ENCODE measurements at regions not wholly inside any gene's neighbourhood (a gene's known extent, or its start where the extent isn't known, plus 50 kb on each side); places are given as distances from the start of the nearest gene placed in this dataset.
"Not testable (repeated sequence)": the region's sequence is repeated elsewhere in the genome, so short reads cannot be mapped to it uniquely, and the experiment has no call there.

GRCh38 chr3:33957176-33957575, 158.7 kb downstream of the PDCD6IP start:
- WGBS, 2 donors, result 57 to 94% methylated on average over 5 of the region's 5 CpGs
- Histone ChIP-seq H3K9me3 (no peaks in the 10 kb centered on the region), H3K36me3 (no peaks in the 10 kb centered on the region), H3K4me1 (no peaks in the 10 kb centered on the region), H3K27me3 (no peaks in the 10 kb centered on the region), H3K4me3 (replicated peaks in 1 of 3) (no peak overlapping the region), H3K27ac (no peak overlapping the region)
- no peak for DNase-seq
- intact Hi-C loops (cut with DNase I), result no loop called here
- TF ChIP-seq POLR2A (IDR thresholded peaks at IDR 0.05) (no peak), CTCF (IDR thresholded peaks at IDR 0.05) (no peak)

- Histone ChIP-seq H3K9me3 (no peaks in the 10 kb centered on the region), H3K27me3 (no peaks in the 10 kb centered on the region), H3K4me3 (replicated peaks in 1 of 3) (no peak overlapping the region), H3K36me3 (no peaks in the 10 kb centered on the region), H3K27ac (no peak overlapping the region), H3K4me1 (no peaks in the 10 kb centered on the region)
- DNase-seq, result no peak
- intact Hi-C loops (cut with DNase I), result no loop called here
- TF ChIP-seq CTCF (IDR thresholded peaks at IDR 0.05) (no peak), POLR2A (IDR thresholded peaks at IDR 0.05) (no peak)
- WGBS, 2 donors, result 73 to 81% methylated on average over 1 of the region's 1 CpG
Measured at GRCh38 chr3:33958661-33959060, 160.2 kb downstream of the PDCD6IP start.

- intact Hi-C loops (cut with DNase I), result no loop called here
- DNase-seq, result no peak
- WGBS, 2 donors, result 82 to 96% methylated on average over 2 to 3 of the region's 3 CpGs
Measured at GRCh38 chr3:33962396-33962795, 164.0 kb downstream of the PDCD6IP start.

GRCh38 chr3:33970180-33970579, 171.8 kb downstream of the PDCD6IP start:
- intact Hi-C loops (cut with DNase I); H3K4me1 ChIP-seq; H3K27ac ChIP-seq; H3K27me3 ChIP-seq; H3K9me3 ChIP-seq; H3K4me3 ChIP-seq (replicated peaks in 1 of 3); H3K36me3 ChIP-seq; DNase-seq: not testable (repeated sequence)
- WGBS, 2 donors, result 89 to 90% methylated on average over 7 of the region's 7 CpGs

More at GRCh38 chr3:33962396-33962795, 164.0 kb downstream of the PDCD6IP start:
- TF ChIP-seq POLR2A (IDR thresholded peaks at IDR 0.05), result no peak
- no peak for TF ChIP-seq CTCF (IDR thresholded peaks at IDR 0.05)
- H3K36me3 ChIP-seq, result no peaks in the 10 kb centered on the region
- H3K4me1 ChIP-seq, result no peaks in the 10 kb centered on the region
- no peaks in the 10 kb centered on the region for H3K9me3 ChIP-seq
- no peaks in the 10 kb centered on the region for H3K27me3 ChIP-seq
- no peak overlapping the region for H3K4me3 ChIP-seq (replicated peaks in 1 of 3)
- no peak overlapping the region for H3K27ac ChIP-seq

GRCh38 chr3:33971055-33971454, 172.6 kb downstream of the PDCD6IP start:
- 94 to 100% methylated on average over 1 of the region's 1 CpG for WGBS, 2 donors
- intact Hi-C loops (cut with DNase I), result no loop called here
- no peak for DNase-seq
- H3K4me3 ChIP-seq (replicated peaks in 1 of 3), result no peak overlapping the region
- H3K27me3 ChIP-seq, result no peaks in the 10 kb centered on the region
- H3K4me1 ChIP-seq, result no peaks in the 10 kb centered on the region
- H3K36me3 ChIP-seq, result no peaks in the 10 kb centered on the region
- no peak overlapping the region for H3K27ac ChIP-seq
- TF ChIP-seq POLR2A (IDR thresholded peaks at IDR 0.05) (no peak), CTCF (IDR thresholded peaks at IDR 0.05) (no peak)
- H3K9me3 ChIP-seq, result no peaks in the 10 kb centered on the region

- intact Hi-C loops (cut with DNase I), result no loop called here
- H3K27me3 ChIP-seq, result no peaks in the 10 kb centered on the region
- no peak overlapping the region for H3K27ac ChIP-seq
- H3K4me3 ChIP-seq (replicated peaks in 1 of 3), result no peak overlapping the region
- H3K9me3 ChIP-seq, result no peaks in the 10 kb centered on the region
- WGBS, 2 donors, result 93 to 94% methylated on average over 4 of the region's 4 CpGs
- H3K4me1 ChIP-seq, result no peaks in the 10 kb centered on the region
- TF ChIP-seq POLR2A (IDR thresholded peaks at IDR 0.05) (no peak), CTCF (IDR thresholded peaks at IDR 0.05) (no peak)
- no peaks in the 10 kb centered on the region for H3K36me3 ChIP-seq
- no peak for DNase-seq
Measured at GRCh38 chr3:33975463-33975862, 177.0 kb downstream of the PDCD6IP start.
